Parathyroid adenoma (tissue), 2 donors: ENCODE measurements at regions not wholly inside any gene's neighbourhood (a gene's known extent, or its start where the extent isn't known, plus 50 kb on each side); places are given as distances from the start of the nearest gene placed in this dataset.

ENCODE experiments used
- H2AFZ ChIP-seq: fragments of 300-600 bp; sonication (generic); one replicate; pipeline ENCODE4 v1.7.0; 2017; ENCODE audit warnings: antibody characterized with exemption, mild to moderate bottlenecking
- H3K27ac ChIP-seq: fragments of 300-600 bp; sonication (generic); one replicate; pipeline ENCODE4 v1.7.0; 2017
- H3K27me3 ChIP-seq: fragments of 300-600 bp; sonication (generic); one replicate; pipeline ENCODE4 v1.7.0; 2017; ENCODE audit warnings: low read length; ENCODE audit not compliant: control insufficient read depth, insufficient read depth
- H3K36me3 ChIP-seq: fragments of 300-600 bp; sonication (generic); one replicate; pipeline ENCODE4 v1.7.0; 2017; ENCODE audit warnings: low read length; ENCODE audit not compliant: control insufficient read depth, insufficient read depth
- H3K4me1 ChIP-seq: fragments of 300-600 bp; sonication (generic); one replicate; pipeline ENCODE4 v1.7.0; 2017; ENCODE audit warnings: control low read depth
- H3K4me2 ChIP-seq: fragments of 300-600 bp; sonication (generic); one replicate; pipeline ENCODE4 v1.7.0; 2017; ENCODE audit warnings: low read length
- H3K4me3 ChIP-seq: fragments of 300-600 bp; sonication (generic); one replicate; pipeline ENCODE4 v1.7.0; 2017; ENCODE audit warnings: low read depth, low read length
- H3K79me2 ChIP-seq: fragments of 300-600 bp; sonication (generic); one replicate; pipeline ENCODE4 v1.7.0; 2017; ENCODE audit warnings: control low read depth
- H3K9ac ChIP-seq: fragments of 300-600 bp; sonication (generic); one replicate; pipeline ENCODE4 v1.7.0; 2017; ENCODE audit warnings: mild to moderate bottlenecking
- H3K9me3 ChIP-seq: fragments of 300-600 bp; sonication (generic); one replicate; pipeline ENCODE4 v1.7.0; 2017; ENCODE audit warnings: low read length; ENCODE audit not compliant: control insufficient read depth
- CTCF ChIP-seq: fragments of 300-600 bp; sonication (generic); IDR thresholded peaks from one replicate; pipeline ENCODE4 v1.7.0; 2017; ENCODE audit warnings: antibody characterized with exemption, mild to moderate bottlenecking
- donor health status: primary hyperparathyroidism.

DNA sequence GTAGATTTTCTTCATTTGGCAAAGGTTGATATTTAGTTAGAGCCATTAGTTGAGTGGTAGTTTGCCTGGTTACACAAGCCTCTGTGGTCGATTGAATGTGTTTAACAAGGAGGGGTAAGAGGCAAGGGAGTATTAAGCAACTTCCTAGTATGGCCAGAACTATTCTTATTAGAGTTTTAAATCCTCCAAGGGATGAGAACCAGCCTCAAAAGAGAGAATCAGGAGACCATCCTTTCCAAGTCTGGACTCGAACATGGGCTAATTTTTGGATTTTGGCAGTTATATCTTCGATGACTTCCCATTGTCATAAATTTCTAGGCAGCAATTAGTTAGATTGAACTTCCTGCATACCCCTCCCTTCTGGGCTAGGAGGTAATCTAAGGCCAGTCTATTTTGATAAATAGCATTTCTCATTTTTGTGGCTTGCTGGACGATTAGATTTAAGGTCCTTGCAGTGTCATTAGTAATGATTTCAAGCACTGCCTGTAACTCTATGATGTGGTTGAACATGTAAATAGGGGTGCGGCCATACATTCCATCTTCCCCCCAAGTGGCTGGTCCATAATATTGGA is 219.5 kb upstream of the KCND2 start:
- H2AFZ ChIP-seq = no peak overlapping the region
- no peak overlapping the region for H3K4me2 ChIP-seq
- no peak for TF ChIP-seq CTCF
- H3K27ac ChIP-seq = no peak overlapping the region
- no peaks in the 10 kb centered on the region for H3K9me3 ChIP-seq
- H3K27me3 ChIP-seq = no peaks in the 10 kb centered on the region
- no peak overlapping the region for H3K9ac ChIP-seq
- H3K4me1 ChIP-seq = no peaks in the 10 kb centered on the region
- no peaks in the 10 kb centered on the region for H3K36me3 ChIP-seq
- no peak overlapping the region for H3K4me3 ChIP-seq
- no peaks in the 10 kb centered on the region for H3K79me2 ChIP-seq

DNA sequence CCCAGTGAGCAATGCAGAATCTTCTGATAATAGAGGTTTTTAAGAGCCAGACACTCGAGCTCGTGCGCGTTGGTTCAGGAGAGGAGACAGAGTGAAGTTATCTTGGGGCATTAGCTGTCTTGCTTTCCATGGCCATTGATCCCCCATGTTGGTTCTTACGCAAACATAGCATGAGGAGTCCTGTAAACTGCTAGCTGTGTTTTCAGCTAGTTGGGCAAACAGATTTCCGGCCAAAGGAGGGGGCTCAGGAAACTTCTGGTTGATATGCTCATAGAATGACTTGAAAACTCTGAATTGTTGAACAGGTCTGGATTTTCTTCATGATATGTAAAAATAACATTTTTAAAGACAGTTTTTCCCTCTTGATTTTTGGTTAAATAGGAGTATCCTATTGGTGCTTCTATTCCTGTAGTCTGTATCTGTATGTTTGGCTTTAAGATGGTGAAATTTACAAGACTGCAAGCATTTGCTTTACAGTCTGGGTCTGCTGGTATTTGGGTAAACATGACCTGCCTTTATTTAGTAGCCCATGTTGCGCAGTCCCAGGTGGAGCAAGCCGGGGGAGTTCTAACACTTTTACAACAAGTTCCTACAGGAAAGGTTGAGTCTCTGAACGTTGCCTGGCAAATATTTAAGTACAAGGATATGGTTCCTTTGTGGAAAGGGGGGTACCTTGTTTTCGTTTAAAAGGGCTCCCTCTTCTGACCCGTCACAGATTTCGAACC is 218.4 kb upstream of the KCND2 start:
- Histone ChIP-seq H3K27ac (peak overlapping the region; percentile 52), H3K27me3 (no peaks in the 10 kb centered on the region), H3K9ac (no peak overlapping the region), H3K4me1 (no peaks in the 10 kb centered on the region), H3K36me3 (no peaks in the 10 kb centered on the region), H3K4me3 (no peak overlapping the region), H3K4me2 (no peak overlapping the region), H3K79me2 (no peaks in the 10 kb centered on the region), H3K9me3 (no peaks in the 10 kb centered on the region), H2AFZ (no peak overlapping the region)
- TF ChIP-seq CTCF = no peak

DNA sequence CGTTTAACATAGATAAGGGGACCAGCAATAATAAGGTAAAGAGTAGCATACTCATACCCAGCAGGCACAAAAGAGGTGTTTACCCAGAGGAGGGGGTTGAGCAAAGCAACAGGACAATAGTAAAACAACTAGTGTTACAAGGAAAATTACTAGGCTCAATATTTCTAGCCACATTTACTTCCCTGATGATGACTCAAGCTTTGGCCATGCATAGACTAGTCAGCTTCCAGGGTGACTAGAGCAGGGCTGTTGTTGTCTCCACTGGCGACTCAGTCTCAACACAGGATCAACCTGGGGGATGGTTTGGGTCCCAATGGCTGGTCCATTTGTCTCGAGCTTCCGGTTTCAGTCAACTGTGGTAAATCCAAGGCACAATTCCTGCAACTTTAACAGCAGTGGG is 217.7 kb upstream of the KCND2 start:
- H3K27me3 ChIP-seq = no peaks in the 10 kb centered on the region
- no peak overlapping the region for H3K4me3 ChIP-seq
- H2AFZ ChIP-seq = no peak overlapping the region
- no peak overlapping the region for H3K9ac ChIP-seq
- no peak for TF ChIP-seq CTCF
- no peaks in the 10 kb centered on the region for H3K9me3 ChIP-seq
- no peak overlapping the region for H3K27ac ChIP-seq
- no peaks in the 10 kb centered on the region for H3K36me3 ChIP-seq
- no peak overlapping the region for H3K4me2 ChIP-seq
- no peaks in the 10 kb centered on the region for H3K4me1 ChIP-seq
- H3K79me2 ChIP-seq = no peaks in the 10 kb centered on the region

- Histone ChIP-seq H3K4me3 (no peak overlapping the region), H3K9me3 (no peaks in the 10 kb centered on the region), H2AFZ (no peak overlapping the region), H3K27ac (no peak overlapping the region), H3K27me3 (no peaks in the 10 kb centered on the region), H3K79me2 (no peaks in the 10 kb centered on the region), H3K36me3 (no peaks in the 10 kb centered on the region), H3K4me1 (no peaks in the 10 kb centered on the region), H3K4me2 (no peak overlapping the region), H3K9ac (no peak overlapping the region)
- TF ChIP-seq CTCF = no peak
These were observed 216.7 kb upstream of the KCND2 start for GRCh38 chr7:120056227-120056626.

- H3K27ac ChIP-seq = no peak overlapping the region
- no peak overlapping the region for H3K4me3 ChIP-seq
- H3K27me3 ChIP-seq = no peaks in the 10 kb centered on the region
- no peaks in the 10 kb centered on the region for H3K79me2 ChIP-seq
- H3K36me3 ChIP-seq = no peaks in the 10 kb centered on the region
- no peak overlapping the region for H3K4me2 ChIP-seq
- TF ChIP-seq CTCF = no peak
- H3K9ac ChIP-seq = no peak overlapping the region
- H3K4me1 ChIP-seq = no peaks in the 10 kb centered on the region
- H2AFZ ChIP-seq = no peak overlapping the region
- H3K9me3 ChIP-seq = no peaks in the 10 kb centered on the region
These were observed 213.3 kb upstream of the KCND2 start for GRCh38 chr7:120059641-120060040.
